Loucy (cell line): ENCODE measurements at regions not wholly inside any gene's neighbourhood (a gene's known extent, or its start where the extent isn't known, plus 50 kb on each side); places are given as distances from the start of the nearest gene placed in this dataset.

ENCODE experiments used
- H2AFZ ChIP-seq: fragments of 200-600 bp; sonication (generic); 2 replicates; pipeline ENCODE4 v1.6.0; 2016; ENCODE audit warnings: antibody characterized with exemption, mild to moderate bottlenecking, low read length, moderate library complexity
- H3F3A ChIP-seq: fragments of 200-600 bp; 2 replicates; pipeline ENCODE4 v1.6.0; 2016; ENCODE audit warnings: antibody characterized with exemption, low read depth, mild to moderate bottlenecking
- H3K27me3 ChIP-seq: fragments of 200-600 bp; sonication (generic); 2 replicates; pipeline ENCODE4 v1.6.1; 2014; ENCODE audit warnings: low read length, mild to moderate bottlenecking; ENCODE audit not compliant: insufficient read depth, poor library complexity, severe bottlenecking
- H3K36me3 ChIP-seq: fragments of 200-600 bp; sonication (generic); 2 replicates; pipeline ENCODE4 v1.6.1; 2016; ENCODE audit warnings: low read length; ENCODE audit not compliant: insufficient read depth
- H3K4me1 ChIP-seq: fragments of 200-600 bp; sonication (generic); 2 replicates; pipeline ENCODE4 v1.5.1; 2014; ENCODE audit warnings: low read length, mild to moderate bottlenecking; ENCODE audit not compliant: insufficient read depth, poor library complexity, severe bottlenecking
- H3K4me2 ChIP-seq: fragments of 200-600 bp; sonication (generic); 2 replicates; pipeline ENCODE4 v1.6.0; 2014; ENCODE audit warnings: antibody characterized with exemption, low read length, low read depth, mild to moderate bottlenecking; ENCODE audit not compliant: poor library complexity, severe bottlenecking
- H3K4me3 ChIP-seq: fragments of 200-600 bp; sonication (generic); 2 replicates; pipeline ENCODE4 v1.5.1; 2014; ENCODE audit warnings: low read length, mild to moderate bottlenecking, mixed read lengths; ENCODE audit not compliant: poor library complexity, severe bottlenecking
- H3K79me2 ChIP-seq: fragments of 200-600 bp; sonication (generic); 2 replicates; pipeline ENCODE4 v1.6.1; 2014; ENCODE audit warnings: low read length; ENCODE audit not compliant: insufficient read depth
- H3K9ac ChIP-seq: fragments of 200-600 bp; sonication (generic); 2 replicates; pipeline ENCODE4 v1.6.0; 2014; ENCODE audit warnings: mild to moderate bottlenecking, low read depth, low read length, moderate library complexity; ENCODE audit not compliant: poor library complexity, severe bottlenecking
- H3K9me2 ChIP-seq: fragments of 200-600 bp; sonication (generic); replicated peaks from 2 replicates; pipeline ENCODE4 v1.6.1; 2016; ENCODE audit warnings: low read depth, low read length, mixed read lengths
- H3K9me3 ChIP-seq: fragments of 200-600 bp; sonication (generic); 2 replicates; pipeline ENCODE4 v1.6.1; 2014; ENCODE audit warnings: mild to moderate bottlenecking, antibody characterized with exemption, low read length, low read depth; ENCODE audit not compliant: insufficient read depth
- H4K20me1 ChIP-seq: fragments of 200-600 bp; sonication (generic); 2 replicates; pipeline ENCODE4 v1.6.0; 2014; ENCODE audit warnings: antibody characterized with exemption, low read length, mild to moderate bottlenecking; ENCODE audit not compliant: insufficient read depth, poor library complexity, severe bottlenecking
- EZH2phosphoT487 ChIP-seq: fragments of 200-600 bp; IDR thresholded peaks from 2 replicates; pipeline ENCODE4 v1.6.1; 2018; ENCODE audit warnings: antibody characterized with exemption, mild to moderate bottlenecking, moderate library complexity, borderline replicate concordance
- TF ChIP-seq, protein P1 (sequence below): fragments of 200-600 bp; sonication (generic); conservative IDR thresholded peaks from 2 replicates; pipeline ENCODE4 v1.5.1; 2014; ENCODE audit warnings: mild to moderate bottlenecking, antibody characterized with exemption, low read length

- TF ChIP-seq EZH2phosphoT487: no peak
- TF ChIP-seq, protein P1, sequence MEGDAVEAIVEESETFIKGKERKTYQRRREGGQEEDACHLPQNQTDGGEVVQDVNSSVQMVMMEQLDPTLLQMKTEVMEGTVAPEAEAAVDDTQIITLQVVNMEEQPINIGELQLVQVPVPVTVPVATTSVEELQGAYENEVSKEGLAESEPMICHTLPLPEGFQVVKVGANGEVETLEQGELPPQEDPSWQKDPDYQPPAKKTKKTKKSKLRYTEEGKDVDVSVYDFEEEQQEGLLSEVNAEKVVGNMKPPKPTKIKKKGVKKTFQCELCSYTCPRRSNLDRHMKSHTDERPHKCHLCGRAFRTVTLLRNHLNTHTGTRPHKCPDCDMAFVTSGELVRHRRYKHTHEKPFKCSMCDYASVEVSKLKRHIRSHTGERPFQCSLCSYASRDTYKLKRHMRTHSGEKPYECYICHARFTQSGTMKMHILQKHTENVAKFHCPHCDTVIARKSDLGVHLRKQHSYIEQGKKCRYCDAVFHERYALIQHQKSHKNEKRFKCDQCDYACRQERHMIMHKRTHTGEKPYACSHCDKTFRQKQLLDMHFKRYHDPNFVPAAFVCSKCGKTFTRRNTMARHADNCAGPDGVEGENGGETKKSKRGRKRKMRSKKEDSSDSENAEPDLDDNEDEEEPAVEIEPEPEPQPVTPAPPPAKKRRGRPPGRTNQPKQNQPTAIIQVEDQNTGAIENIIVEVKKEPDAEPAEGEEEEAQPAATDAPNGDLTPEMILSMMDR: no peak
- Histone ChIP-seq H3K36me3 (no peaks in the 10 kb centered on the region), H2AFZ (no peak overlapping the region)
Observed at GRCh38 chr3:166071831-166072230, 234.6 kb upstream of the BCHE start.

DNA sequence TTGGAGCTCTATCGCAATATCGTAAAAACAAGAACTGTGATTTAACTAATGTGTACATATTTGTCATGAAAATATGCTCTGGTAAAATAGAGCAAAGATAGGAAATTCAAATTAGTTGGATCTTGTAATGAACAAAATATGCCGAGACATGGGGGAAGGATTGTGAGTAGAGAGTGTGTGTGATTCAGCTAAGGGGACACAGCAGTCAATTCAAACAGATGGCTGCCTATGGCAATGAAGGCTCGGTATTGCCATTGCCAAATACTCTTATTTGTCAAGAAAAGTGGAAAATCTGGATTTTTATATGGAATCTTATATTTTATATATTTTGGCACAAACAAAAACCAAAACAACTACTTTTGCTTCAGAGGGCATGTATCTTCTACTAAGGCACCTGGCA lies 227.3 kb upstream of the BCHE start:
- no peak overlapping the region for H3K4me2 ChIP-seq
- H3K4me3 ChIP-seq: no peak overlapping the region
- no peak overlapping the region for H3K9ac ChIP-seq
- H3K9me3 ChIP-seq: no peaks in the 10 kb centered on the region
- no peak overlapping the region for H2AFZ ChIP-seq
- no peaks in the 10 kb centered on the region for H3F3A ChIP-seq
- no peaks in the 10 kb centered on the region for H3K4me1 ChIP-seq
- H3K36me3 ChIP-seq: no peaks in the 10 kb centered on the region
- no peaks in the 10 kb centered on the region for H3K9me2 ChIP-seq
- TF ChIP-seq, protein P1: no peak
- TF ChIP-seq EZH2phosphoT487: no peak
- H3K27me3 ChIP-seq: no peaks in the 10 kb centered on the region
- no peaks in the 10 kb centered on the region for H4K20me1 ChIP-seq
- no peaks in the 10 kb centered on the region for H3K79me2 ChIP-seq

More at GRCh38 chr3:166071831-166072230, 234.6 kb upstream of the BCHE start:
- Histone ChIP-seq H3K4me2 (no peak overlapping the region), H3K4me3 (no peak overlapping the region), H3K27me3 (no peaks in the 10 kb centered on the region), H3K9me2 (no peaks in the 10 kb centered on the region), H3K4me1 (no peaks in the 10 kb centered on the region), H4K20me1 (no peaks in the 10 kb centered on the region), H3F3A (no peaks in the 10 kb centered on the region), H3K9ac (no peak overlapping the region), H3K79me2 (no peaks in the 10 kb centered on the region), H3K9me3 (no peaks in the 10 kb centered on the region)

DNA sequence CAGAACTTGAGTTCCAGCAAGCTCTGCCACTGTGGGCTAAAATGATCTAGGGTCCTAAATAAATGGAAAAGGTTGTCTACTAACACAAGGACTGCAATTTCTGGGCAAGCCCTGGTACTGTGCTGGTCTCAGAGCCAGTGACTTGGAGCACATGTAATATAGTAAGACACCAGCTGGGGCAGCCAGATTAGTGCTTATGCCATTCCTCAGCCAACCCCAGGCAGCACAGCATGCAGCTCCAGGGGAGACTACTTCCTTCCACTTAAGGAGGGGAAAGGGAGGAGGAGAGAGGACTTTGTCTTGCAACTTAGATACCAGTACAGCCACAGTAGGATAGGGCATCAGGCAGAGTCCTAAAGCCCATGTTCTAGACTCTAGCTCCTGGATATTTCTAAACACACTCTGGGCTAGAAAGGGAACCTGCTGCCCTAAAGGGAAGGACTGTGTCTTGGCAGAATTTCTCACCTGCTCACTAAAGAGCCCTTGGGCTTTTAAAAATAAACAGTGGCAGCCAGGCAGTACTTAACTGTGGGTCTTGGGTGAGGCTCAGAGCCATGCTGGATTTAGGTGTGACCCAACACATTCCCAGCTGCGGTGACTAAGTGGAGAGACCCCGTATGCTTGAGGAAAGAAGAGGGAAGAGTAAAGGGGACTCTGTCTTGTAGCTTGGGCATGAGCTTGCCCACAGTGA lies 223.7 kb upstream of the BCHE start:
- H3F3A ChIP-seq: no peaks in the 10 kb centered on the region
- H3K4me1 ChIP-seq: no peaks in the 10 kb centered on the region
- no peaks in the 10 kb centered on the region for H3K27me3 ChIP-seq
- TF ChIP-seq, protein P1: no peak
- no peak for TF ChIP-seq EZH2phosphoT487
- no peak overlapping the region for H2AFZ ChIP-seq
- H3K9ac ChIP-seq: no peak overlapping the region
- no peak overlapping the region for H3K4me2 ChIP-seq
- H4K20me1 ChIP-seq: no peaks in the 10 kb centered on the region
- no peak overlapping the region for H3K4me3 ChIP-seq
- H3K9me2 ChIP-seq: no peaks in the 10 kb centered on the region
- no peaks in the 10 kb centered on the region for H3K79me2 ChIP-seq
- H3K9me3 ChIP-seq: no peaks in the 10 kb centered on the region
- no peaks in the 10 kb centered on the region for H3K36me3 ChIP-seq
